ENCODE measurements at regions not wholly inside any gene's neighbourhood (a gene's known extent, or its start where the extent isn't known, plus 50 kb on each side); places are given as distances from the start of the nearest gene placed in this dataset.

GRCh38 chr22:46079093-46079860 is 71.0 kb upstream of the PPARA start:
- Mint-ChIP-seq H3K4me1 (peaks cover 10 to 33% (median 27%) of the 10 kb centered on the region in 4 donors), H3K36me3 (peaks cover 0 to 18% (median 0%) of the 10 kb centered on the region in 3 donors)
- POLR2A ChIA-PET, result interaction anchor here (1.1 kb wide), 1 partner anchor 43 kb away, joined by 4 read pairs; no protein-coding TSS in a partner anchor

GRCh38 chr22:46079861-46080821 is 70.2 kb upstream of the PPARA start:
- H3K27ac Mint-ChIP-seq, result no peak overlapping the region
- POLR2A ChIA-PET, result no interaction called here
- H3K27me3 Mint-ChIP-seq, result no peaks in the 10 kb centered on the region
- H3K4me1 Mint-ChIP-seq, result peaks cover 13 to 25% (median 19%) of the 10 kb centered on the region in 4 donors
- DNase-seq (peak in 1 of 10 donors; percentile 27), ATAC-seq (no peak)
- no peaks in the 10 kb centered on the region for H3K9me3 Mint-ChIP-seq
- no peak overlapping the region for H3K4me3 Mint-ChIP-seq
- H3K36me3 Mint-ChIP-seq, result peaks cover 0 to 18% (median 0%) of the 10 kb centered on the region in 3 donors

More at GRCh38 chr22:46079093-46079860, 71.0 kb upstream of the PPARA start:
- no peaks in the 10 kb centered on the region for H3K27me3 Mint-ChIP-seq
- no peak overlapping the region for H3K4me3 Mint-ChIP-seq
- DNase-seq (peak in 1 of 10 donors; percentile 35), ATAC-seq (no peak)
- no peak overlapping the region for H3K27ac Mint-ChIP-seq
- H3K9me3 Mint-ChIP-seq, result no peaks in the 10 kb centered on the region

GRCh38 chr22:46081036-46081830 is 69.1 kb upstream of the PPARA start:
- Mint-ChIP-seq H3K36me3 (peaks cover 0 to 11% (median 0%) of the 10 kb centered on the region in 3 donors), H3K27me3 (no peaks in the 10 kb centered on the region), H3K4me3 (no peak overlapping the region), H3K9me3 (no peaks in the 10 kb centered on the region), H3K4me1 (peaks cover 7 to 17% (median 9%) of the 10 kb centered on the region in 4 donors), H3K27ac (peak overlapping the region in 1 of 10 donors; percentile 36)
- DNase-seq (peak in 1 of 10 donors; percentile 27), ATAC-seq (no peak)
- POLR2A ChIA-PET, result no interaction called here

- no peaks in the 10 kb centered on the region for H3K27me3 Mint-ChIP-seq
- H3K9me3 Mint-ChIP-seq, result no peaks in the 10 kb centered on the region
- H3K4me1 Mint-ChIP-seq, result peaks cover 4 to 16% (median 6%) of the 10 kb centered on the region in 4 donors
- no peak overlapping the region for H3K4me3 Mint-ChIP-seq
- peak overlapping the region in 2 of 10 donors; percentile 36 to 43 for H3K27ac Mint-ChIP-seq
- POLR2A ChIA-PET, result no interaction called here
- H3K36me3 Mint-ChIP-seq, result peaks cover 0 to 7% (median 0%) of the 10 kb centered on the region in 3 donors
- ATAC-seq (no peak), DNase-seq (peak in 1 of 10 donors; percentile 41)
Measured at GRCh38 chr22:46081831-46082210, 68.5 kb upstream of the PPARA start.

- Mint-ChIP-seq H3K4me3 (no peak overlapping the region), H3K27ac (peak overlapping the region in 2 of 10 donors; percentile 9 to 50), H3K4me1 (peaks cover 0 to 10% (median 6%) of the 10 kb centered on the region in 4 donors), H3K36me3 (peaks cover 0 to 7% (median 0%) of the 10 kb centered on the region in 3 donors), H3K27me3 (no peaks in the 10 kb centered on the region), H3K9me3 (no peaks in the 10 kb centered on the region)
- POLR2A ChIA-PET, result no interaction called here
- ATAC-seq (no peak), DNase-seq (no peak)
Measured at GRCh38 chr22:46082633-46083032, 67.7 kb upstream of the PPARA start.

- ATAC-seq (no peak), DNase-seq (no peak)
- peaks cover 0 to 7% (median 0%) of the 10 kb centered on the region in 3 donors for H3K36me3 Mint-ChIP-seq
- POLR2A ChIA-PET, result no interaction called here
- no peak overlapping the region for H3K4me3 Mint-ChIP-seq
- H3K4me1 Mint-ChIP-seq, result peaks cover 0 to 12% (median 6%) of the 10 kb centered on the region in 4 donors
- peak overlapping the region in 4 of 10 donors; percentile 23 to 59 (median 43) for H3K27ac Mint-ChIP-seq
- H3K9me3 Mint-ChIP-seq, result no peaks in the 10 kb centered on the region
- no peaks in the 10 kb centered on the region for H3K27me3 Mint-ChIP-seq
Measured at GRCh38 chr22:46083383-46084350, 66.7 kb upstream of the PPARA start.

GRCh38 chr22:46084376-46084775 is 66.0 kb upstream of the PPARA start:
- no peak for ATAC-seq
- POLR2A ChIA-PET, result no interaction called here
- DNase-seq, result no peak
- no peaks in the 10 kb centered on the region for H3K27me3 Mint-ChIP-seq
- H3K36me3 Mint-ChIP-seq, result peaks cover 0 to 7% (median 0%) of the 10 kb centered on the region in 3 donors
- no peak overlapping the region for H3K27ac Mint-ChIP-seq
- H3K4me1 Mint-ChIP-seq, result peaks cover 0 to 14% (median 5%) of the 10 kb centered on the region in 4 donors
- H3K4me3 Mint-ChIP-seq, result no peak overlapping the region
- H3K9me3 Mint-ChIP-seq, result no peaks in the 10 kb centered on the region

- Mint-ChIP-seq H3K36me3 (peaks cover 0 to 7% (median 0%) of the 10 kb centered on the region in 3 donors), H3K4me3 (no peak overlapping the region), H3K27ac (no peak overlapping the region), H3K27me3 (no peaks in the 10 kb centered on the region), H3K4me1 (peaks cover 0 to 14% (median 5%) of the 10 kb centered on the region in 4 donors), H3K9me3 (no peaks in the 10 kb centered on the region)
- ATAC-seq (no peak), DNase-seq (peak in 1 of 10 donors; percentile 35)
- POLR2A ChIA-PET, result no interaction called here
Measured at GRCh38 chr22:46084943-46085827, 65.1 kb upstream of the PPARA start.

GRCh38 chr22:46085828-46086576 is 64.3 kb upstream of the PPARA start:
- Mint-ChIP-seq H3K27me3 (no peaks in the 10 kb centered on the region), H3K36me3 (peaks cover 0 to 5% (median 0%) of the 10 kb centered on the region in 3 donors), H3K9me3 (no peaks in the 10 kb centered on the region), H3K4me3 (no peak overlapping the region), H3K4me1 (peaks cover 0 to 15% (median 4%) of the 10 kb centered on the region in 4 donors), H3K27ac (no peak overlapping the region)
- POLR2A ChIA-PET, result no interaction called here
- ATAC-seq (no peak), DNase-seq (peak in 1 of 10 donors; percentile 48)
